B cell (primary cell): ENCODE measurements at regions not wholly inside any gene's neighbourhood (a gene's known extent, or its start where the extent isn't known, plus 50 kb on each side); places are given as distances from the start of the nearest gene placed in this dataset.
A peak's percentile ranks its signal among the peaks of the same experiment; 100 is the strongest.

Experiments used
- ATAC-seq: fragments of 200-7000 bp; cut with Tn5 transposase; one replicate; pipeline ENCODE4 v1.10.0; 2021; ENCODE audit warnings: low read depth, mild to moderate bottlenecking, moderate number of reproducible peaks, moderate library complexity
- CTCF ChIA-PET: fragments of 350-600 bp; sonication (Branson Sonifier 250); formaldehyde crosslinking; loops from one replicate; lab custom pipeline; 2021; ENCODE audit warnings: antibody characterized with exemption, inconsistent platforms; lab: Charles Lee
- POLR2A ChIA-PET: fragments of 350-600 bp; sonication (Branson Sonifier 250); formaldehyde crosslinking; loops from one replicate; lab custom pipeline; 2021; ENCODE audit warnings: antibody characterized with exemption; lab: Charles Lee
- DNase-seq: peaks from one replicate; pipeline ENCODE4 v3.0.0; 2013
- H2AFZ ChIP-seq: 2 replicates; pipeline ENCODE4 v1.6.1; 2012; ENCODE audit warnings: mild to moderate bottlenecking, low read depth, low read length; ENCODE audit not compliant: insufficient read depth, poor library complexity, severe bottlenecking
- H3K27ac ChIP-seq, 2 donors: 1 replicate in 1 of 2; 2 replicates in 1 of 2; pipeline ENCODE4 v1.5.1; 2012 to 2013; ENCODE audit warnings: low read length in 2 of 2, mild to moderate bottlenecking in 2 of 2, moderate library complexity in 1 of 2
- H3K27me3 ChIP-seq, 4 experiments: fragments of 200-600 bp in 1 of 4; sonication (generic) in 1 of 4; replicated peaks in 1 of 4; 1 replicate in 2 of 4; 2 replicates in 2 of 4; pipeline versions ENCODE4 v1.6.1 to v1.7.0; 2013 to 2016; ENCODE audit warnings: low read length in 3 of 4, mild to moderate bottlenecking in 2 of 4, mixed read lengths in 1 of 4, moderate library complexity in 1 of 4; ENCODE audit not compliant: insufficient read depth in 4 of 4, control insufficient read depth in 3 of 4; ENCODE audit errors: control extremely low read depth in 1 of 4
- H3K36me3 ChIP-seq, 2 experiments: replicated peaks in 1 of 2; 1 replicate in 1 of 2; 2 replicates in 1 of 2; pipeline versions ENCODE4 v1.6.1 to v1.7.1; 2013; ENCODE audit warnings: low read length in 1 of 2; ENCODE audit not compliant: insufficient read depth in 2 of 2, control insufficient read depth in 1 of 2; ENCODE audit errors: control extremely low read depth in 1 of 2, extremely low read depth in 1 of 2
- H3K4me1 ChIP-seq, 2 donors: fragments of 200-600 bp in 1 of 2; sonication (generic) in 1 of 2; 1 replicate in 1 of 2; 2 replicates in 1 of 2; pipeline versions ENCODE4 v1.5.1 to v1.6.1; 2013 to 2017; ENCODE audit warnings: low read length in 2 of 2; ENCODE audit not compliant: control insufficient read depth in 2 of 2, insufficient read depth in 2 of 2
- H3K4me2 ChIP-seq: replicated peaks from 2 replicates; pipeline ENCODE3; 2012; ENCODE audit warnings: mild to moderate bottlenecking, low read depth, low read length; ENCODE audit not compliant: poor library complexity, severe bottlenecking
- H3K4me3 ChIP-seq, 5 experiments: fragments of 200-600 bp in 1 of 5; sonication (generic) in 1 of 5; 1 replicate in 3 of 5; 2 replicates in 2 of 5; pipeline versions ENCODE4 v1.5.1 to v1.7.0; 2011 to 2016; ENCODE audit warnings: low read length in 4 of 5, mild to moderate bottlenecking in 4 of 5, low read depth in 2 of 5, control low read depth in 1 of 5, moderate library complexity in 1 of 5; ENCODE audit not compliant: insufficient read depth in 1 of 5; ENCODE audit errors: control extremely low read depth in 1 of 5, extremely low read depth in 1 of 5
- H3K79me2 ChIP-seq: fragments of 200-600 bp; sonication (generic); one replicate; pipeline ENCODE4 v1.6.0; 2016; ENCODE audit warnings: low read length; ENCODE audit not compliant: control insufficient read depth, insufficient read depth
- H3K9ac ChIP-seq: fragments of 200-600 bp; sonication (generic); 2 replicates; pipeline ENCODE4 v1.6.1; 2017; ENCODE audit warnings: mild to moderate bottlenecking, low read length, moderate library complexity
- H3K9me3 ChIP-seq, 3 donors: one replicate each; pipeline versions ENCODE4 v1.6.1 to v1.7.1; 2013; ENCODE audit warnings: low read length in 2 of 3; ENCODE audit not compliant: control insufficient read depth in 2 of 3, insufficient read depth in 1 of 3; ENCODE audit errors: control extremely low read depth in 1 of 3
- H4K20me1 ChIP-seq: 2 replicates; pipeline ENCODE4 v1.6.0; 2012; ENCODE audit warnings: mild to moderate bottlenecking, low read length; ENCODE audit not compliant: insufficient read depth, control insufficient read depth, poor library complexity, severe bottlenecking
- H3K27ac Mint-ChIP-seq: one replicate; pipeline ENCODE4 v1.8.0; 2021; ENCODE audit warnings: mixed read lengths
- H3K27me3 Mint-ChIP-seq: one replicate; pipeline ENCODE4 v1.8.0; 2021; ENCODE audit warnings: mixed read lengths
- H3K4me1 Mint-ChIP-seq: one replicate; pipeline ENCODE4 v1.8.0; 2021; ENCODE audit warnings: mixed read lengths
- H3K4me3 Mint-ChIP-seq: one replicate; pipeline ENCODE4 v1.8.0; 2021; ENCODE audit warnings: mixed read lengths
- H3K9me3 Mint-ChIP-seq: one replicate; pipeline ENCODE4 v1.8.0; 2022; ENCODE audit warnings: mixed read lengths; ENCODE audit not compliant: insufficient read depth
- CTCF ChIP-seq: fragments of 200-600 bp; IDR thresholded peaks from one replicate; pipeline ENCODE4 v1.8.0; 2022; ENCODE audit warnings: antibody characterized with exemption, mild to moderate bottlenecking
- EZH2 ChIP-seq: IDR thresholded peaks from 2 replicates; pipeline ENCODE4 v1.6.1; 2012; ENCODE audit warnings: borderline replicate concordance, low read depth, mild to moderate bottlenecking, moderate library complexity, low read length; ENCODE audit not compliant: insufficient read depth, poor library complexity, severe bottlenecking
- WGBS: methylation state at CpG from one replicate; pipeline ENCODE4 v1.1.5; 2013; ENCODE audit warnings: missing lambda C conversion rate; ENCODE audit not compliant: insufficient coverage; 5-methylcytosine and 5-hydroxymethylcytosine counted together
- intact Hi-C: fragments of 100-400 bp; cut with micrococcal nuclease; formaldehyde crosslinking; loops from one replicate; pipeline ENCODE4 v1.10.0; 2022

- Mint-ChIP-seq H3K4me1 (peaks cover 24% of the 10 kb centered on the region), H3K9me3 (no peaks in the 10 kb centered on the region), H3K27me3 (peaks cover 71% of the 10 kb centered on the region), H3K27ac (no peak overlapping the region), H3K4me3 (peak overlapping the region; percentile 87)
- Histone ChIP-seq H3K36me3 (no peaks in the 10 kb centered on the region), H3K79me2 (no peaks in the 10 kb centered on the region), H3K9me3 (peaks cover 0 to 8% (median 0%) of the 10 kb centered on the region in 3 donors), H2AFZ (peak overlapping the region; percentile 86), H3K4me2 (peak overlapping the region; percentile 97), H3K9ac (peak overlapping the region; percentile 71), H3K27me3 (peaks cover 3 to 83% (median 60%) of the 10 kb centered on the region in 4 experiments), H3K4me1 (peaks cover 25 to 35% of the 10 kb centered on the region in 2 donors), H4K20me1 (no peaks in the 10 kb centered on the region), H3K4me3 (peak overlapping the region in 4 of 5 experiments; percentile 52 to 64 (median 57)), H3K27ac (no peak overlapping the region)
- peak; percentile 32 for DNase-seq
- ChIA-PET POLR2A (no interaction called here), CTCF (interaction anchor here (0.6 to 3.3 kb wide), 10 partner anchors 8 to 72 kb away, joined by 3 to 17 read pairs (median 4); no protein-coding TSS in a partner anchor)
- intact Hi-C loops, result no loop called here
- 10% methylated on average over 33 of the region's 55 CpGs for WGBS
- TF ChIP-seq EZH2, result peak; percentile 29
- TF ChIP-seq CTCF, result no peak
- no peak for ATAC-seq
Measured at GRCh38 chr15:89400116-89400781, 65.6 kb upstream of the POLG start.
